PC-3 (cell line): ENCODE measurements at regions not wholly inside any gene's neighbourhood (a gene's known extent, or its start where the extent isn't known, plus 50 kb on each side); places are given as distances from the start of the nearest gene placed in this dataset.

ENCODE experiments used
- ATAC-seq: fragments of 200-7000 bp; cut with Tn5 transposase; 2 replicates; pipeline ENCODE4 v1.9.1; 2020; ENCODE audit warnings: mild to moderate bottlenecking, moderate library complexity
- BruUV-seq: library from RNA; stranded (reverse); fragments of 400-500 nt; replicated peaks from 2 replicates; lab custom pipeline; 2021; lab: Mats Ljungman, UMichigan
- CTCF ChIA-PET: fragments of 300-600 bp; sonication (Branson Sonifier 250); formaldehyde crosslinking; loops from one replicate; lab custom pipeline; 2022; ENCODE audit warnings: antibody characterized with exemption; lab: Charles Lee
- POLR2A ChIA-PET: fragments of 300-600 bp; sonication (Branson Sonifier 250); formaldehyde crosslinking; loops from one replicate; lab custom pipeline; 2022; ENCODE audit warnings: antibody characterized with exemption; ENCODE audit not compliant: unreplicated experiment; lab: Charles Lee
- DNase-seq: peaks from one replicate; pipeline ENCODE4 v3.0.0-alpha.2; 2015
- H2AFZ ChIP-seq: fragments of 300-600 bp; sonication (generic); 2 replicates; pipeline ENCODE4 v1.6.0; 2016; ENCODE audit warnings: antibody characterized with exemption, low read length
- H3F3A ChIP-seq: fragments of 300-600 bp; sonication (generic); one replicate; pipeline ENCODE4 v1.6.0; 2017; ENCODE audit warnings: antibody characterized with exemption, low read length, control low read depth, mild to moderate bottlenecking; ENCODE audit not compliant: unreplicated experiment
- H3K27ac ChIP-seq: fragments of 300-600 bp; sonication (generic); 2 replicates; pipeline ENCODE4 v1.5.1; 2016; ENCODE audit warnings: mild to moderate bottlenecking, low read length
- H3K27me3 ChIP-seq: fragments of 300-600 bp; sonication (generic); 2 replicates; pipeline ENCODE4 v1.6.1; 2016; ENCODE audit warnings: low read length, mixed read lengths
- H3K36me3 ChIP-seq: fragments of 300-600 bp; sonication (generic); 2 replicates; pipeline ENCODE4 v1.6.1; 2016; ENCODE audit warnings: low read depth, mixed run types, low read length, mixed read lengths
- H3K4me1 ChIP-seq: fragments of 300-600 bp; sonication (generic); 2 replicates; pipeline ENCODE4 v1.5.1; 2016; ENCODE audit warnings: low read length; ENCODE audit not compliant: insufficient read depth
- H3K4me2 ChIP-seq: fragments of 300-600 bp; sonication (generic); 2 replicates; pipeline ENCODE4 v1.6.0; 2016; ENCODE audit warnings: low read length
- H3K4me3 ChIP-seq: fragments of 300-600 bp; sonication (generic); 2 replicates; pipeline ENCODE4 v1.5.1; 2016; ENCODE audit warnings: mild to moderate bottlenecking, low read length, mixed read lengths
- H3K79me2 ChIP-seq: fragments of 300-600 bp; sonication (generic); 2 replicates; pipeline ENCODE4 v1.6.1; 2017; ENCODE audit warnings: low read length, mixed read lengths
- H3K9ac ChIP-seq: fragments of 300-600 bp; sonication (generic); 2 replicates; pipeline ENCODE4 v1.6.0; 2016; ENCODE audit warnings: mild to moderate bottlenecking, low read length
- H3K9me2 ChIP-seq: fragments of 300-600 bp; sonication (generic); replicated peaks from 2 replicates; pipeline ENCODE4 v1.6.1; 2016; ENCODE audit warnings: mixed run types, low read length, mixed read lengths
- H3K9me3 ChIP-seq: fragments of 300-600 bp; sonication (generic); 2 replicates; pipeline ENCODE4 v1.6.1; 2016; ENCODE audit warnings: low read length, mixed read lengths
- H4K20me1 ChIP-seq: fragments of 300-600 bp; sonication (generic); 2 replicates; pipeline ENCODE4 v1.6.1; 2016; ENCODE audit warnings: low read length, mixed read lengths
- CTCF ChIP-seq: fragments of 300-600 bp; sonication (generic); conservative IDR thresholded peaks from 2 replicates; pipeline ENCODE4 v1.5.1; 2017; ENCODE audit warnings: antibody characterized with exemption, low read depth, mild to moderate bottlenecking, low read length
- EZH2 ChIP-seq: fragments of 300-600 bp; sonication (generic); IDR thresholded peaks from one replicate; pipeline ENCODE4 v1.6.1; 2017; ENCODE audit warnings: antibody characterized with exemption, mild to moderate bottlenecking, low read length; ENCODE audit not compliant: unreplicated experiment
- EZH2phosphoT487 ChIP-seq: fragments of 300-600 bp; sonication (generic); IDR thresholded peaks from 2 replicates; pipeline ENCODE4 v1.6.1; 2018; ENCODE audit warnings: mild to moderate bottlenecking, antibody characterized with exemption, low read length, borderline replicate concordance
- intact Hi-C: fragments of 100-400 bp; cut with micrococcal nuclease; formaldehyde crosslinking; loops from 2 replicates; pipeline ENCODE4 v1.9.0; 2023

- DNase-seq: no peak
Measured at GRCh38 chr12:105485921-105486320, 155.4 kb downstream of the C12orf75 start.

DNA sequence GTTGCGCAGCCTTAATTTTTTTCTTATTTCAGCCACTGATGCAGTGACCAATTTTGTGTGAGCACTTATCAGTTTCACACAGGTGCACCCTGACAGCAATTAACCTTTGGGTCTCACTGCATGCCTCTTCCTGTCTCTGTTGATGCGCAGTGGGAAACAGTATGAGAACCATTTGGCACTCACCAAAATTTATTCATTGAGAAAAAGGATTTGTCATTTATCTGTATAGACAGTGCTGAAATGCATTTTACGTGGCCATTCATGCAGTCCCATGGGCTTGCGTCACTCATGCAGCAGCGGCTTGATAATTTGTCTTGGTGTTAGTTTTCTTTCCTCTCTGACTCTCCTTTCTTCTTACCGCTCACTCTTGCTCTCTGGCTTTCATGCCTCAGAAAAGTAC is 157.5 kb downstream of the C12orf75 start:
- H3K4me3 ChIP-seq: no peak overlapping the region
- BruUV-seq: no TSS peak
- ATAC-seq (no peak), DNase-seq (no peak)
- POLR2A ChIA-PET: no interaction called here
- CTCF ChIA-PET: no interaction called here
- H2AFZ ChIP-seq: no peak overlapping the region
- H3F3A ChIP-seq: no peaks in the 10 kb centered on the region
- H3K4me2 ChIP-seq: no peak overlapping the region
- H3K79me2 ChIP-seq: no peaks in the 10 kb centered on the region
- H3K27me3 ChIP-seq: no peaks in the 10 kb centered on the region
- H3K9me3 ChIP-seq: no peaks in the 10 kb centered on the region
- H3K4me1 ChIP-seq: peaks cover 9% of the 10 kb centered on the region; the same call in 1 of the 2 replicates
- no peaks in the 10 kb centered on the region for H3K36me3 ChIP-seq
- H3K9me2 ChIP-seq: no peaks in the 10 kb centered on the region
- H3K27ac ChIP-seq: no peak overlapping the region
- no peak overlapping the region for H3K9ac ChIP-seq
- H4K20me1 ChIP-seq: no peaks in the 10 kb centered on the region
- intact Hi-C loops: no loop called here
- TF ChIP-seq EZH2phosphoT487 (no peak), CTCF (no peak), EZH2 (no peak)

More at GRCh38 chr12:105485921-105486320, 155.4 kb downstream of the C12orf75 start:
- no peaks in the 10 kb centered on the region for H4K20me1 ChIP-seq
- H2AFZ ChIP-seq: peak overlapping the region; percentile 35; the same call in 1 of the 2 replicates
- no peak overlapping the region for H3K27ac ChIP-seq
- no peaks in the 10 kb centered on the region for H3K79me2 ChIP-seq
- no peak for ATAC-seq
- H3F3A ChIP-seq: no peaks in the 10 kb centered on the region
- no peak overlapping the region for H3K9ac ChIP-seq
- BruUV-seq: no TSS peak
- H3K36me3 ChIP-seq: no peaks in the 10 kb centered on the region
- no peaks in the 10 kb centered on the region for H3K9me2 ChIP-seq
- no peak overlapping the region for H3K4me2 ChIP-seq
- no peaks in the 10 kb centered on the region for H3K9me3 ChIP-seq
- intact Hi-C loops: no loop called here
- peaks cover 9% of the 10 kb centered on the region; the same call in 1 of the 2 replicates for H3K4me1 ChIP-seq
- ChIA-PET CTCF (no interaction called here), POLR2A (no interaction called here)
- H3K27me3 ChIP-seq: no peaks in the 10 kb centered on the region
- H3K4me3 ChIP-seq: no peak overlapping the region
- no peak for TF ChIP-seq EZH2
- no peak for TF ChIP-seq EZH2phosphoT487
- TF ChIP-seq CTCF: no peak

GRCh38 chr12:105492591-105493545 is 162.4 kb downstream of the C12orf75 start:
- no peaks in the 10 kb centered on the region for H3K9me2 ChIP-seq
- H2AFZ ChIP-seq: no peak overlapping the region
- no peak for ATAC-seq
- H3K4me1 ChIP-seq: no peaks in the 10 kb centered on the region
- H3K4me2 ChIP-seq: no peak overlapping the region
- ChIA-PET POLR2A (interaction anchor here (0.7 kb wide), 1 partner anchor 586 kb away, joined by 4 read pairs; no protein-coding TSS in a partner anchor), CTCF (no interaction called here)
- no peaks in the 10 kb centered on the region for H4K20me1 ChIP-seq
- TF ChIP-seq EZH2 (no peak), EZH2phosphoT487 (no peak), CTCF (no peak)
- no peaks in the 10 kb centered on the region for H3K36me3 ChIP-seq
- no peak overlapping the region for H3K9ac ChIP-seq
- no peaks in the 10 kb centered on the region for H3K79me2 ChIP-seq
- H3K27me3 ChIP-seq: no peaks in the 10 kb centered on the region
- H3K27ac ChIP-seq: no peak overlapping the region
- no peak overlapping the region for H3K4me3 ChIP-seq
- no peak for DNase-seq
- H3F3A ChIP-seq: no peaks in the 10 kb centered on the region
- no TSS peak for BruUV-seq
- H3K9me3 ChIP-seq: no peaks in the 10 kb centered on the region
- intact Hi-C loops: no loop called here
